GM20000 (cell line): ENCODE measurements at regions not wholly inside any gene's neighbourhood (a gene's known extent, or its start where the extent isn't known, plus 50 kb on each side); places are given as distances from the start of the nearest gene placed in this dataset.
"Not testable (repeated sequence)": the region's sequence is repeated elsewhere in the genome, so short reads cannot be mapped to it uniquely, and the experiment has no call there.

ENCODE experiments used
- DNase-seq: peaks from one replicate; pipeline ENCODE4 v3.0.0; 2012; ENCODE audit warnings: low spot score
- CTCF ChIP-seq: IDR thresholded peaks from 2 replicates; pipeline ENCODE4 v1.5.1; 2012; ENCODE audit warnings: mild to moderate bottlenecking, control low read depth; ENCODE audit errors: extremely low read depth, missing control alignments

GRCh38 chr4:114249561-114249960 lies 270.1 kb upstream of the ARSJ start:
- TF ChIP-seq CTCF: no peak

GRCh38 chr4:114249976-114250375 lies 270.5 kb upstream of the ARSJ start:
- DNase-seq: no peak

More at GRCh38 chr4:114249561-114249960, 270.1 kb upstream of the ARSJ start:
- DNase-seq: no peak

GRCh38 chr4:114250439-114250891 lies 271.0 kb upstream of the ARSJ start:
- no peak for DNase-seq
- TF ChIP-seq CTCF: no peak

More at GRCh38 chr4:114249976-114250375, 270.5 kb upstream of the ARSJ start:
- TF ChIP-seq CTCF: no peak

- no peak for TF ChIP-seq CTCF
- DNase-seq: no peak
Measured at GRCh38 chr4:114251020-114251419, 271.6 kb upstream of the ARSJ start.

- TF ChIP-seq CTCF: no peak
- DNase-seq: no peak
Measured at GRCh38 chr4:114252499-114252898, 273.1 kb upstream of the ARSJ start.

- no peak for DNase-seq
- TF ChIP-seq CTCF: no peak
Measured at GRCh38 chr4:114257501-114257900, 278.1 kb upstream of the ARSJ start.

GRCh38 chr4:114262421-114262820 lies 283.0 kb upstream of the ARSJ start:
- DNase-seq: not testable (repeated sequence)

- DNase-seq: no peak
Measured at GRCh38 chr4:114263233-114263632, 283.8 kb upstream of the ARSJ start.

More at GRCh38 chr4:114263233-114263632, 283.8 kb upstream of the ARSJ start:
- no peak for TF ChIP-seq CTCF
